Eye (tissue), 1 donor: ENCODE measurements at regions not wholly inside any gene's neighbourhood (a gene's known extent, or its start where the extent isn't known, plus 50 kb on each side); places are given as distances from the start of the nearest gene placed in this dataset.

Experiments used
- DNase-seq: peaks from one replicate; pipeline ENCODE4 v3.0.0-alpha.2; 2015

DNA sequence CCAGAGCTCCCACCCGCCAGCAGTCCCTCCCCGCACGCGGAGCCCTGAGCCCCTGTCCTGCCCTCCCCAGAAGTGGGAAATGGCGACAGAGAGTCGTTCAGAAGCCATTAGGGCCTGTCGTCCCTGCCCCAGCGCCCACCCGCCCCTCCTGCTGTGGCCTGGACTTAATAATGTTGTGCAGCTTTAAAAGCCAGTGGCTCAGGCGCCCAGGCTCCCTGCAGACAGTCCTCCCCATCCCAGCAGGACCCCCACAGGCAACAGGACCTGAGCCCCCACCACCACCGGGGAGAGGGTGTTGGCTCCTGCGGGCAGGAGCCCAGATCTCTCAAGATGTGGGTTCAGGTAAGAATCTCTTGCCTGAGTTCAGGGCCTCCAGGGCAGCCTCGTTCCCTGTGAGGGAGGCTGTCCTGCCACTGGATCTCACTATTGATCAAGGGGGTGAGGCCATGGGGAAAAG, 125.3 kb upstream of the RUNX3 start:
- DNase-seq = no peak

DNA sequence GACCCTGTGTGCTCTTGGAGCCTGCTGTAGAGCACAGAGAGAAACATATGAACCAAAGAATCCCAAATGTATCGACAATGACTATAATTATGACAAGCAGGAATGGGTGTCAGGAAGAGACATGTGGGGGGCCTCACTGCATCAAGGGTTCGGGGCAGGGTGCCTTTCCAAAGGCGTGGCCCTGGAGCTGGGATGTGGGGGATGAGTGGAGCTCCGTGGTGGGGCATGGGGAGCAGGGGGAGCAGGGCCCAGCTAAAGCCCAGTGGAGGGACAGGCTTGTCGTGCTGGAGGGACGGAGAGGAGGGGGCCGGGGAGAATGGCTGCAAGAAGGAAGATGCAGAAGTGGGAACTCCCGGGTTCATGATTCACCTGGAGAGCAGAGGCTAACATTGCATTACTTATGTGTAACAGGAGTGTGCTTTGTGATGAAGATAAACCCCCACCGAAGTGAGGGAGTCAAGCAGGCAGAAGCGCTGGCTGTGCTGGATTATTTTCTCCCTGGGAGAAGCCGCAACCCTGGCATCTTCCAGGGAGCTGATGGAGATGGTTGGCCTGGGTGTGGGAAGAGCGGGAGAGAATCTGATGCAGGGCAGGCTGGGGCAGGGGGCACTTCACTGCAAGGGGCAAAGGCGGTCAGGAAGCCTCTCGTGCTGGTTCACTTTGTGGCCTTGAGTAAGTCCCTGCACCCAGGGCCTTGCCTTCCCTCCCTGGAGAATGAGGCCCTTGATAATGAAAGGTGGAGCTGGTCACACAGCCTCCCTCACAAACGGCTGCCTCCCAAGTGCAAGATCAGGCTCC, 124.6 kb upstream of the RUNX3 start:
- DNase-seq = no peak

DNA sequence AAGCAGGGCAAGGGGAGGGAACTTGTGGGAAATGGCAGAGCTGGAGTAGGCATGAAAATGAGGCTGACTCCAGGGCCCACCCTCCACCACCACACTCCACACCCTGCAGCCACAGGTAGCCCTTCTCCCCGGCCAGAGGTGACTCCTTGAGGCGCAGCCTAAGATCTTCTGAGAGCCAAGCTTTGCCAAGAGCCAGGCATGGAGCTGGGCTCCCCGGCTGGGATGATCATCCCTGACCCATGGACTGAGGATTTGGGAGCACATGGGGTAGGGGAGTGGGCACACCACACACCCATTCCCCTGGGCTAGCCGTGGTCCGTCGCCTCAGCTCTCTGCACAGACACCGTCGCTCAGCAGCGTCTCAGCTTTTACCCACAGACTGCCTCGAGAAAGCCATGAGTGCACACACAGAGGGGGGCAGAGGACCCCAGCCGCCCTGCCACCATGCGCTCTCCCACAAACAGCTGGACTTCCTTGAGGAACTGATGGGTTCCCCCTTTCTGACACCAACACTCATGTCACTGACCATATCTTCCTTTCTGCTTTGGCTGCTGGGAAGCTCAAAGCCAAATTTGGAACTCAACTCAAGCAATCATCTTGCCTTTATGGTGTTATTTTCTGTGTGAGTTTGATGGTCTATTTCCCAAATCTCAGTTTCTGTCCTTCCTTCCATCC, 123.6 kb upstream of the RUNX3 start:
- DNase-seq = no peak

DNA sequence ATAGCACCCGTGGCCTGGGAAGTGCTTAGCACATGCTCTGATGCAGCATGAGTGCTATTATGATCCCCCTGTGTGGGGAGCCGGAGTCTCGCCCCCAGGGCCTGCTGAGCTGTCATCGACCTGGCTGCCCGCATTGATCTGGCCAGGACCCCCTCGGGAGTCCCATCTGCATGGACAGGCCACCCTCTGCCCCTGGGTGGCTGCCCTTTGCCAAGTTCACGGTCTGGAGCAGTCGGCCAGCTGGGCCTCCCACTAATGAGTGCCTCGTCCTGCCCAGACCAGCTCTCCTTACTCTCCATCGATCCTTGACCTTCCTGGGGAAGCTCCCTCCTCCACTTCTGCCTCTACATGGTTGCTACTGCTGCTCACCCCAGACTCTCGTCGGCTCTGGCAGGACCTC, 121.8 kb upstream of the RUNX3 start:
- DNase-seq = peak; percentile 57

DNA sequence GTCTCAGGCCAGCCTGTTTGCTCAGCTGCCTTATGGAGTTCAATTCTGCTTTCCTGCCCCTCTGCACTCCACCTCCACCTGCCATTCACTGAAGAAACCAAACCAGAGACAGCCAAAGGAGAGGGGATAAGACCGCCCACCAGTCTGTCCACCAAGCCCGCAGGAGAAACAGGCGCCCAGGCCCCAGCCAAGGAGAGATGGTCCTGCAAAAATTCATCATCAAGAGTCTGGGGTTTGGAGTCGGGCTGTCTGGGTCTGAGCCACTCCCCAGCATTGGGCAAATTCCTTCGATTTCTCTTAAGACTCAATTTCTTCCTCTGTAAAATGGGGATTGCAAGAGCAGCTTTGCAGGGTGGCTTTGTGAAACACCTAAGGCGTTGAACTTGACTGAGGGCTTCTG, 121.4 kb upstream of the RUNX3 start:
- DNase-seq = no peak

DNA sequence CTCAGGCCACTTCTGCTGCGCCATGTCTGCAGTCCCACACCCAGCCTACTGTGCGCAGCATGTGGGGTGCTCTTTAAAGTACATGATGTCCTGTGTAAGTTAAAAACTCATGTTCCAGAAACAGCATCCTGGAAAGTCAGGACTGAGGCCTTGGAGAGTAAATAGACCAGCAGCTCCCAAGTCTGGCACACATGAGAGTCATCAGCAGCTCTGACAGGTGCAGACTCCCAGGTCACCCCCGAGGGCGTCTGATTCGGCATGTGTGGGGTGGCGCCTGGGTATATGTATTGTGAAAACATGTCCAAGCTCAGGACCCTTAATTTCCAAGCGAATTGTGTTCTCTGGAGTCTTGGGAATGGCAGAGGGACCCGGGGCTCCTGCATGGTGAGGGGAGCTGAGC, 120.1 kb upstream of the RUNX3 start:
- no peak for DNase-seq

DNA sequence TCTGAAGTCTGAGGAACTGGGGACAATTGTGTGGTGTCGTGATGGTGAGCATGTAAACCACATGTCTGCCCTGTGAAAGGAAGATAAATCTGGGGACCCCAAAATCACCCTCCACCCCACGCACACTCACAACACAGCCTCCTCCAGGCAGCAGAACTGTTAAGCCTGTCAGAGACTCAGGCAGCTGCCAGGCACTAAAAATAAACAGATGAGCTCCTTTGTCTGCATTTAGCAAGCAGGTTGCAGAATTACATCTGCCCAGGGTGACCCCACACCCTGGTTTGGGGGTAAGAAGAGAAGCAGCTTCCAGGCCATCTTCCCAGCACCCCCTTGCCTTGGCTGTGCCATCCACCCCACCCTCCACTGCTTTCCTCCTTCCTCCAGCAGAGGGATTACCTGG, 119.1 kb upstream of the RUNX3 start:
- no peak for DNase-seq

DNA sequence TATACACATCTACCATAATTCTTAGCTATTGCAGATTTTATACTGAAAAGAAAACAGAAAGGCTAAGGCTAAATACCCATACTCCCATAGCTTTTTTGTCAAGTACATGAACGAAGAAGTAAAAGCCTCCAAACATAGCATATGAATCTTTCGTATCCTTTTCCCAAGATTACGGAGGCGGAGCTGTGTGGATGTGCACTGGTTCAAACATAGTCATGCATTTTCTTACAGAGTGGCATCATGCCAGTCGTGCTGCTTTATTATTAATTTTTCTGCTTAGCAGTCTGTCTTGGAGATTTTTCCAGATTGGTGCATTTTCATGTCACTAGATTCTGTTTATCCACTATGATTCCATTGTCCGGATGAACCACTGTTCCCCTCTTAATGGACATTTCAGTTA, 118.7 kb upstream of the RUNX3 start:
- no peak for DNase-seq

DNA sequence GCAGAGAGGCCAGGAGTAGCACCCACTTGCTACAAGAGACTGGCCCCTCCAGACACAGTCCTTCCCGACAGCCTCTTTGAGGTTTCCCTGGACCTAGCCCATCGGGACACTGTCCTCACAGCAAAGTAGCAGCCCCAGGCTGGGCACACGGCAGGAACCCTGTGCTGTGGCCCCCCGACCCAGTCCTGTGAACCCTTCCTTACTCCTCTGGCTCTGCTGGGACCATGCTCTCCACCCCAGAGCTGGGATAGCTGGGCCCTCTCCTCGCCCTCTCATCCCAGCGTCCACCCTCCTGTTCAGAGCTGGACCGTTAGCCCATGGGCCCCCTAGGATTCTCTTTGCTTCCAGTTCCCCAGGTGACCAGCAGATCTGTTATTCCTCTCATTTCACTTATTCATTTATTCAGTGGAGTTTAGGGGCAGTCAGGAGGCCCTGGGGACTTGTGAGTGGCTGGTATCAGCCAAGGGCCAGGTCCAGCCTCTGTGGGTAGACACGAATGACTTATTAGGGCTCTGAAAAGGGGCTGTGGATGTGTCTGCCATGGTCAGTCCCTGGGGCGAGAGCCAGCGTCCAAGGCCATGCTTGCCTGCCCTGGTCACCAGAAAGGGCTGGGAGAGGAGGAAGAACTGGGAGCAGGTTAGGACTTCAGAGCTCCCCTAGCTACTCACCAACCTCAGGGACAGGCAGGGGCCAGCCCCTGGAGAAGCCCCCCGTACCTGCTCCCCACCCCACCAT, 117.6 kb upstream of the RUNX3 start:
- DNase-seq = no peak

DNA sequence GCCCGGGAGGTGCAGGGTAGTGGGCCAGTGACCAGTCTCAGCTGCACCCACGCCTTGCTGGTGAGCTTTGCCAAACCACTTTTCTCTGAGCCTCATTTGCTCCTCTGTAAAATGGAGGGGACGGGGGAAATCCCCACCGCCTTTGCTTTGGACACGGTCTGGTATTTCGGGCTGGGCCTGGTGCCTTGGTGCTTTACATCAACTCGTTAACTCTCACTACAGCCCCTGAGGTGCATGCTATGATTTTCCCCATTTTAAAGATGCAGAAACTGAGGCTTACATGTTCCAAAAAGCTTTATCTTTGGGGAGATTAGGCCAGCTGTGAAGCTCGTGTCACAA, 116.1 kb upstream of the RUNX3 start:
- no peak for DNase-seq

DNA sequence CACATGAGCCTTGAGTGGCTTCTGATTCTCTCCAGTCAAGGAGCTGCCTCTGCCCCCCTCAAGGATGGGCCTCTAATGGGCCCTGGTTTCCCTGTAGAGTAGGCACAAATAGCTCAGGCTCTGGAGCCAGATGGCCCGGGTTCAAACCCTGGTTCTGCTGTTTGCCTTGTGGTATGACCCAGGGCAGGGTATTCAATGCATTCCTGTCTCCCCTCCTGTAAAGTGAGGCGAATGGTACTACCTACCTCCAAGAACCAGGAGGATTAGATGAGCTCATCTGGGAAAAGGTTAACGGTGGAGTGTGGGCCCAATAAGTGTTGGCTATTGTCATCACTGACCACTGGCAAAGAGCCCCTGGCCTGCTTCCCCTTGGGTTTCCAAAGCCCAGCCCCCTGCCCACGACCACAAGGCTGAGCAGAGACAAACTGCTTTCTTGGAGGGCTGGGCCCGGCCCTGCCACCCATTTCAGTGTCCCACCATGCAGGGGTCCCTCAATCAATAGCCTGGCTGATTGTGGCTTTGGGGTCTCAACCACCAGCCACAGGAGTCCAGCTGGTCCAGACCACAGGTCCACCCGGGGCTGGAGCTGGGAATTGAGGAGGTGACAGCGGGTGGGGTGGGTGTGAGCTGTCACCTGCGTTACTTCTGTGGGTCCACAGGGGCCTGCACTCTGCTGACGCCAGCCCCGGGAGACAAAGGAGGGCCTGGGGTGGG, 115.6 kb upstream of the RUNX3 start:
- no peak for DNase-seq

DNA sequence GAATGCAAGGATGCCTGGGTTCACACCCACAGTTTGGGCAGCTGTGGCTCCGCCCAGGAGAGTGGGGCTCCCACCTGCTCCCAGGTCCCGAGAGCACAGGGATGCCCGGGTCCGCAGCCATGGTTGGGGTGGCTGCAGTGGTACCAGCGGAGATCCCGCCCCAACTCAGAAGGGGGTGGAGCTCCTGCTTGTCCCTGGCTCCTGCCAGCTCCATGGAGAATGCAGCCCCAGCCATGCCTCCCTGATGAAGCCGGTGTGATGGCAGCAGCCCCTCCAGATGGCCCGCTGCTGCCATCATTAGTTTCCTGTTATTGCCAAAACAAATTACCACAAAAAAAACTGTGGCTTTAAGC, 113.1 kb upstream of the RUNX3 start:
- no peak for DNase-seq

DNA sequence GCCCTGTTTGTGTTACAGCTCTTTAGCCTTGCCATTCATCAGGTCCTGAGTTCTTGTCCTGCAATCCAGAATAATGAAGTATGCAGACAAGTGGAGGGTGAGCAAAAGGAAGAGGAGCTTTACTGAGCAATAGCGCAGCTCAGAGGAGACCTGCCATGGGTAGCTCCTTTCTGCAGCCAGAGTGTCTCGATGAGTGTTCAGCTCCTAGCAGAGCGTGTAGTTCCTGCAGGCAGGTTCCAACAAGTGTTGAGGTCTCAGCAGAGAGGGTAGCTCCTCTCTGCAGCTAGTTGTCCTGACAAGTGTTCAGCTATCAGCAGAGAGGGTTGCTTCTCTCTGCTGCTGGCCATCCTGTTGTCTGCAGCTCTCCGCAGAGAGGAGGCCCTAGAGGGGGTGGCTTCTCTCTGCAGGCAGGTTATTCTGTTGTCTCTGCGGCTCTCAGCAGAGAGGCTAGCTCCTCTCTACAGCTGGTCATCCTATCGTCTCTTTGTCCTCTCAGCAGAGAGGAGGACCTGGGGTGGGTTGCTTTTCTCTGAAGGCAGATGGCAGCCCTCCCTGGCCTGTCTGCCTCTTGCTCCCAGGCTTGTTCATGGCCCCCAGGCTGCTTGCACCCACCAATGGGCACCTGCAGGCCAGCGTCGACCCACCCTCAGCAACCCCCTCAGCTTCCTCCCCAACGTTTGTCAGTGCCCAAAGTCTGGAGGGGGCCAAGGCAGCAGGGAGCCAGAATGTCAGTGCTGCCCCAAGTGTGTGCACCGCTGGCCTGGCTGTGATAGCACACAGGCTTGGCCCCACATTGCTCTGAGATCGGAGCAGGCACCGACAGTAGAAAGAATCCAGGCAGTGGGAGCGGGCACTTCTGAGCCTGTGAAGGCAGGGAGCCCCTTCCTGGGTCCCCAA, 112.5 kb upstream of the RUNX3 start:
- DNase-seq = no peak

DNA sequence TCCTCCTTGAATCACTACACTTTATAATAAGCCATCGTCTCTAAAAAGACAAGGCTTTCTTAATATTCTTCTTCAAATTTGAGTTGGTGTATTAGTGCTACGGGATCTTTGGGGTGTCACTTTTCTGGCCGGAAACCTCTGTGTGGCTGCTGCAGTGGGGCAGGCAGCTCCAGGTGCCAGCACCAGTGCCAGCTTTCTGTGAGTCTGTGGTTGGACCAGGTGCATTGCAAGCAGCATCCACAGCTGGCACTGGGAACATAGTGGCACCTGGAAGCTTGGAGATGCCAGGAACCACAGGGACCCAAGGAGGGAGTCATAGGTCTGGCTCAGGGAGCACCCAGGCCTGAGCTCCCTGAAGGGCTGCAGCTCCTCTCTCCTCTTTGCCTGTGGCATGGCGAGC, 111.8 kb upstream of the RUNX3 start:
- DNase-seq = no peak

DNA sequence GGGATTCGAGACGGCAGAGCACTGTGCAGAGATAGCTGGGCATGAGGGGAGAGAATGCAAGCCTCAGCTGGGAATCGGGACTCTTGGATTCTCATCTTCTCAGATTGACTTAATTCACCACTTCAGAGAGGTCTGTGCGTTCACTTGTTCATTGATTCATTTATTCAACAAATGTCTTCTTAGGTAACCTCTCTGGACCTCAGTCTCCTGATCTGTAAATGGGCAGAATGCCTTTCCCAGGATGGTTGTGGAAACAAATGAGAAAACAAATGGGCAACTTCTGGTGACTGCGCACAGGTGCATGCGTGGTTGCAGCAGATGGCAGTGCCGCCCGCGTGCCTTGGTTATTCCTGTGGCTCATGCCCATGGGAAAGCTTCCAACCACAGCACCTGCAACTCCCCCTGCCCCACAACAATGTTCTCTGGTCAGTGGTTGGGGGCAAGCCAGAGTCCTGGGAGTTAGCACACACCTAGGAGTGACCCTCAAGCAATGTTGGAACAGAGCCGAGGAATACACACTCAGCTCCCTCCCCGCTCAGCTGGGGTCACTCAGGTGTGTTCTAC, 110.1 kb upstream of the RUNX3 start:
- DNase-seq = no peak

DNA sequence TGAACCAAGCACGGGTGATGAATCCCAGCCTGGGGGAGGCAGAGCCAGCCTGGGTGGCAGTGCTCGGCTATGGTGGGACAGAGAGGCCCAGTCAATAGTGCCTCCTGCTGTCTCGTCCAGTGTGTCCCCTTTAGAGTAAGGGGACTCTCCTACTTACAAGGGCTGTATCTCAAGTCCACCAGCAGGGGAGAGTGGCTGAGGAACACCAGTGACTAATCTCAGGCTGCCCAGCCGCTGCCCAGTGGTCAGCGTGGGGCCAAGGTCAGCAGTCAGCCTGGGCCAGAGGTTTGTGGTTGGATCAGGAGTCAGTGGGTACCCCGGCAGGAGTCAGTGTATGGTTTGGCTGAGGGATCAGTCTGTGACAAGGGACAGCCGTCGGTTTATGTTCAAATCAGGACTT, 109.2 kb upstream of the RUNX3 start:
- no peak for DNase-seq

DNA sequence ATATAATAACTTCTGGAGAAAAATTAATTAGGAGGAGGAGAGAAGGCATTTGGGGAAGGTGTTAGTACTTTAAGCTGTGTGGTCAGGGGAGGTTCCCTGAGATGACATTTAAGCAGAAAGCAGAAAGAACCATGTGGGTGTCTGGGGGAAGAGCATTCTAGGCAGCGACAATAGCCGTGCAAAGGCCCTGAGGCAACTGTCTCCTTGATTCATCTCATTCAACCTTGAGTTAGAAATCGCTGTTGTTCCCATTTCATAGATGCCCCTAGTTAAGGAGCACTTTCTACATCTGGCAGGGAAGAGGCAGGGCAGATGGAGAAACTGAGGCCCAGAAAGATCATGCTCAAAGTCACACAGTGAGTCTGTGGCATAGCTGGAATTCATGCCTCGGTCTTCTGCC, 108.6 kb upstream of the RUNX3 start:
- no peak for DNase-seq

DNA sequence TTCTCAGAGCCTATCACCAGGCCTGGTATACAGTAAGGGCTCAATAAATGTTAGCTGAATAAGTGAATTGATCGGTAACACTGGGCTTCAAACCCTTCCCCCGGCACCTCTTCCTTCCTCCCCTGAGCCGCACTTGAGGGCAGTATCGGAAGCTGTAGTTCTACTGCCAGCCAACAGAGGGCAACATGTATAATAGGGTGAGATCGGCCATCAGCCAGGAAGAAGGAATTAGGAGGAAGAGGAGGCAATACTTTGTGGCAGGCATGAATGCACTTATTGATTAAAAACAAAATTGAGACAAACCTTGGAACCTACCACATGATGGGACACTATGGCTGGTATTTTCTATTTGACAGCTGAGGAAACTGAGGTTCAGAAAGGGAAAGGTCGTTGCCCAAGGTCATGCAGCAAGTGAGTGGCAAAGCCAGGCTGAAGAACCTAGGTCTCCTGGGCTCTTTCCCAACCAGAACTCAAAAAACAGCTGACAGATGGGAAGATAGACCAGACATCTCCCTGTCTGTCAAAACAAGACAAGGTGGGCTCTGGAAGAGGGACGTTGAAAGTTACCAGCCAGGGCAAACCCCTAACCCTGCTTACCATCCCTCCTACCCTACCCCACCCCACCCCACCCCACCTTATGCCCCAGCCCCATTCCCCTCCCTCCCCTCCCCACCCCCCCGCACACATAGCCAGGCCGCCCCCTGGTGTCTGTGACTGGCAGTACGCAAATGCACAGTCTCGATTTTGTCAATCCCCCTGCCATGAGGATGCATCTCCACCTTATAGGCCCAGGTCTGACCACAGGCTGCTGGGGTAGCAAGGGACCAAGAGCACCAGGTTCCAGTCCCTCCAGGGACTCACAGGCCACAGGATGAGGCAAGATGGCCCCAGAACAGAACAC, 107.3 kb upstream of the RUNX3 start:
- DNase-seq = no peak

DNA sequence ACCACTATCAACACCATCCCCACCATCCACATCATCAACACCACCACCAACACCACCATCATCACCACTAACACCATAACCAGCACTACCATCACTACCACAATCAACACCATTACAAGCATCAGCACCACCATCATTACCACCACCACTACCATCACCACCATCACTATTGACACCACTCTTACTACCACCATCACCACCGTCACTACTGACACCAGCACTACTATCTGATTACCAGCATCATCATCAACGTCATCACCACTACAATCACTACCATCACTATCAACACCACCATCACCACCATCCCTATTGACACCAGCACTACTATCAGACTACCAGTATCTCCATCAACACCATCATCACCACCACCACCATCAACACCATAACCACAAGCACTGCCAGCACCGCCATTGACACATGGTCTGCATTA, 106.1 kb upstream of the RUNX3 start:
- no peak for DNase-seq

DNA sequence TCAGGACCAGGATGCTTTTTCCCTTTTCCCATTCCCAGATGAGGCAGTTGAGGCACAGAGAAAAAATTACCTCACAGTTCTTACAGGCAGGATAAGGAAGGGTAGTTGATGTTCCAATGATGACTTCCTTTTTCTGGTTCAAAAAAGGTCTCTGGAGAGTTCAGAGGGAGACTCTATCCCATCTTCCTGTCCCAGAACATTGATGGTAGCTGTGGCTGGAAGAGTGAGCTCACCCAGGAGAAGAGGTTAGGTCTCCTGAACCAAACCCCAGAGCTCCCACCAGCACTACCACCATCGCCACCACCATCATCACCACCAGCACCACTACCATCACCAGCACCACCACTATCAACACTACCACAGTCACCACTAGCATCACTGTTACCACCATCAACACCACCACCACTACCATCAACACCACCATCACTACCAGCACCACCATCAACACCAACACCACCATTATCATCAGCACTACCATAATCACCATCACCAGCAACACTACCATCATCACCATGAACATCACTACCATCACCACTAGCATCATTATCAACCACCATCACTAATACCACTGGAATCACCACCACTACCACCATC, 105.5 kb upstream of the RUNX3 start:
- no peak for DNase-seq
